Astrocyte (in vitro differentiated cells and primary cell): ENCODE measurements at regions not wholly inside any gene's neighbourhood (a gene's known extent, or its start where the extent isn't known, plus 50 kb on each side); places are given as distances from the start of the nearest gene placed in this dataset.

Source experiments
- DNase-seq: peaks from one replicate; pipeline ENCODE4 v3.0.0-alpha.2; 2010; ENCODE audit warnings: low read depth
- FAIRE-seq: peaks from 2 replicates; lab custom pipeline; 2011; peaks lifted over from hg19 to GRCh38; lab: Jason Lieb, UNC
- H2AFZ ChIP-seq: 2 replicates; pipeline ENCODE4 v1.6.0; 2012; ENCODE audit warnings: low read depth, low read length, inconsistent platforms
- H3K27ac ChIP-seq: 2 replicates; pipeline ENCODE4 v1.5.1; 2011; ENCODE audit warnings: low read depth, low read length, inconsistent platforms
- H3K27me3 ChIP-seq: 2 replicates; pipeline ENCODE4 v1.6.0; 2011; ENCODE audit warnings: low read length, inconsistent platforms; ENCODE audit not compliant: insufficient read depth
- H3K36me3 ChIP-seq: 2 replicates; pipeline ENCODE4 v1.5.1; 2011; ENCODE audit warnings: low read length, inconsistent platforms; ENCODE audit not compliant: insufficient read depth
- H3K4me1 ChIP-seq: 2 replicates; pipeline ENCODE4 v1.5.1; 2011; ENCODE audit warnings: low read length, inconsistent platforms; ENCODE audit not compliant: insufficient read depth
- H3K4me2 ChIP-seq: 2 replicates; pipeline ENCODE4 v1.6.0; 2012; ENCODE audit warnings: low read length, inconsistent platforms
- H3K4me3 ChIP-seq: 2 replicates; pipeline ENCODE4 v1.5.1; 2011; ENCODE audit warnings: low read depth, mild to moderate bottlenecking, low read length, inconsistent platforms; ENCODE audit not compliant: insufficient read depth
- H3K79me2 ChIP-seq: 2 replicates; pipeline ENCODE4 v1.6.0; 2012; ENCODE audit warnings: mild to moderate bottlenecking, low read length, inconsistent platforms; ENCODE audit not compliant: insufficient read depth
- H3K9ac ChIP-seq: 2 replicates; pipeline ENCODE4 v1.6.0; 2012; ENCODE audit warnings: mild to moderate bottlenecking, low read length, inconsistent platforms
- H3K9me3 ChIP-seq: 2 replicates; pipeline ENCODE4 v1.5.1; 2012; ENCODE audit warnings: low read depth, mild to moderate bottlenecking, low read length, inconsistent platforms; ENCODE audit not compliant: insufficient read depth
- H4K20me1 ChIP-seq: 2 replicates; pipeline ENCODE4 v1.6.0; 2012; ENCODE audit warnings: low read length, inconsistent platforms; ENCODE audit not compliant: insufficient read depth
- H3K27ac Mint-ChIP-seq: one replicate; pipeline ENCODE4 v1.8.0; 2021; ENCODE audit warnings: mild to moderate bottlenecking, mixed read lengths; ENCODE audit not compliant: unreplicated experiment
- H3K27me3 Mint-ChIP-seq: one replicate; pipeline ENCODE4 v1.8.0; 2021; ENCODE audit warnings: low read depth, mixed read lengths; ENCODE audit not compliant: unreplicated experiment
- H3K36me3 Mint-ChIP-seq: one replicate; pipeline ENCODE4 v1.8.0; 2021; ENCODE audit warnings: low read depth, mixed read lengths; ENCODE audit not compliant: unreplicated experiment
- H3K4me1 Mint-ChIP-seq: one replicate; pipeline ENCODE4 v1.8.0; 2021; ENCODE audit warnings: low read depth, mixed read lengths; ENCODE audit not compliant: unreplicated experiment
- H3K4me3 Mint-ChIP-seq: one replicate; pipeline ENCODE4 v1.8.0; 2021; ENCODE audit warnings: mild to moderate bottlenecking, moderate library complexity, mixed read lengths; ENCODE audit not compliant: unreplicated experiment
- H3K9me3 Mint-ChIP-seq: one replicate; pipeline ENCODE4 v1.8.0; 2021; ENCODE audit warnings: mild to moderate bottlenecking, mixed read lengths; ENCODE audit not compliant: unreplicated experiment
- CTCF ChIP-seq: IDR thresholded peaks from 2 replicates; pipeline ENCODE4 v1.5.1; 2011; ENCODE audit warnings: low read depth, mild to moderate bottlenecking, inconsistent platforms, low read length, moderate library complexity; ENCODE audit not compliant: insufficient read depth
- EZH2 ChIP-seq: IDR thresholded peaks from 2 replicates; pipeline ENCODE4 v1.6.1; 2012; ENCODE audit warnings: mild to moderate bottlenecking, low read length, inconsistent platforms; ENCODE audit not compliant: insufficient read depth

- H3K4me3 ChIP-seq = no peak overlapping the region
- no peaks in the 10 kb centered on the region for H3K9me3 ChIP-seq
- H3K4me1 ChIP-seq = no peaks in the 10 kb centered on the region
- Mint-ChIP-seq H3K36me3 (no peaks in the 10 kb centered on the region), H3K9me3 (peaks cover 3% of the 10 kb centered on the region), H3K4me3 (no peak overlapping the region), H3K4me1 (peaks cover 14% of the 10 kb centered on the region), H3K27ac (no peak overlapping the region), H3K27me3 (no peaks in the 10 kb centered on the region)
- H3K36me3 ChIP-seq = no peaks in the 10 kb centered on the region
- no peak for DNase-seq
- H4K20me1 ChIP-seq = no peaks in the 10 kb centered on the region
- no peak overlapping the region for H3K4me2 ChIP-seq
- H3K79me2 ChIP-seq = no peaks in the 10 kb centered on the region
- H2AFZ ChIP-seq = no peak overlapping the region
- no peaks in the 10 kb centered on the region for H3K27me3 ChIP-seq
- H3K9ac ChIP-seq = no peak overlapping the region
- TF ChIP-seq CTCF = no peak
- TF ChIP-seq EZH2 = no peak
- H3K27ac ChIP-seq = no peak overlapping the region
- no peak for FAIRE-seq
Measured at GRCh38 chr3:30313840-30314239, 292.6 kb upstream of the TGFBR2 start.

GRCh38 chr3:30314757-30315325 lies 291.6 kb upstream of the TGFBR2 start:
- H3K9ac ChIP-seq = no peak overlapping the region
- no peak for FAIRE-seq
- H3K4me1 ChIP-seq = no peaks in the 10 kb centered on the region
- H3K27ac ChIP-seq = no peak overlapping the region
- DNase-seq = no peak
- Mint-ChIP-seq H3K27me3 (no peaks in the 10 kb centered on the region), H3K9me3 (peaks cover 3% of the 10 kb centered on the region), H3K4me1 (peaks cover 14% of the 10 kb centered on the region), H3K36me3 (no peaks in the 10 kb centered on the region), H3K27ac (peak overlapping the region; percentile 47), H3K4me3 (no peak overlapping the region)
- TF ChIP-seq EZH2 = no peak
- H3K4me2 ChIP-seq = peak overlapping the region; percentile 7
- no peaks in the 10 kb centered on the region for H4K20me1 ChIP-seq
- no peaks in the 10 kb centered on the region for H3K27me3 ChIP-seq
- H3K9me3 ChIP-seq = no peaks in the 10 kb centered on the region
- H3K36me3 ChIP-seq = no peaks in the 10 kb centered on the region
- H3K79me2 ChIP-seq = no peaks in the 10 kb centered on the region
- H2AFZ ChIP-seq = no peak overlapping the region
- no peak overlapping the region for H3K4me3 ChIP-seq

- no peaks in the 10 kb centered on the region for H4K20me1 ChIP-seq
- Mint-ChIP-seq H3K27me3 (no peaks in the 10 kb centered on the region), H3K27ac (peak overlapping the region; percentile 47), H3K36me3 (no peaks in the 10 kb centered on the region), H3K9me3 (peaks cover 3% of the 10 kb centered on the region), H3K4me3 (no peak overlapping the region), H3K4me1 (peaks cover 14% of the 10 kb centered on the region)
- DNase-seq = no peak
- peak overlapping the region; percentile 7 for H3K4me2 ChIP-seq
- peak; percentile 76 for FAIRE-seq
- H3K36me3 ChIP-seq = no peaks in the 10 kb centered on the region
- H3K9me3 ChIP-seq = no peaks in the 10 kb centered on the region
- H3K4me1 ChIP-seq = no peaks in the 10 kb centered on the region
- no peaks in the 10 kb centered on the region for H3K27me3 ChIP-seq
- H3K9ac ChIP-seq = no peak overlapping the region
- H3K4me3 ChIP-seq = no peak overlapping the region
- no peak for TF ChIP-seq EZH2
- no peak for TF ChIP-seq CTCF
- no peak overlapping the region for H3K27ac ChIP-seq
- H3K79me2 ChIP-seq = no peaks in the 10 kb centered on the region
- H2AFZ ChIP-seq = no peak overlapping the region
Measured at GRCh38 chr3:30315447-30315846, 291.0 kb upstream of the TGFBR2 start.
